IPS-18c (cell line): ENCODE measurements at regions not wholly inside any gene's neighbourhood (a gene's known extent, or its start where the extent isn't known, plus 50 kb on each side); places are given as distances from the start of the nearest gene placed in this dataset.

Experiments used
- H3K4me3 ChIP-seq: 2 replicates; pipeline ENCODE4 v1.7.0; 2013; ENCODE audit warnings: low read depth, mild to moderate bottlenecking, low read length, moderate library complexity; ENCODE audit not compliant: insufficient read depth
- H3K9me3 ChIP-seq: one replicate; pipeline ENCODE4 v1.6.1; 2013; ENCODE audit warnings: mild to moderate bottlenecking, low read length, moderate library complexity; ENCODE audit not compliant: control insufficient read depth, insufficient read depth

DNA sequence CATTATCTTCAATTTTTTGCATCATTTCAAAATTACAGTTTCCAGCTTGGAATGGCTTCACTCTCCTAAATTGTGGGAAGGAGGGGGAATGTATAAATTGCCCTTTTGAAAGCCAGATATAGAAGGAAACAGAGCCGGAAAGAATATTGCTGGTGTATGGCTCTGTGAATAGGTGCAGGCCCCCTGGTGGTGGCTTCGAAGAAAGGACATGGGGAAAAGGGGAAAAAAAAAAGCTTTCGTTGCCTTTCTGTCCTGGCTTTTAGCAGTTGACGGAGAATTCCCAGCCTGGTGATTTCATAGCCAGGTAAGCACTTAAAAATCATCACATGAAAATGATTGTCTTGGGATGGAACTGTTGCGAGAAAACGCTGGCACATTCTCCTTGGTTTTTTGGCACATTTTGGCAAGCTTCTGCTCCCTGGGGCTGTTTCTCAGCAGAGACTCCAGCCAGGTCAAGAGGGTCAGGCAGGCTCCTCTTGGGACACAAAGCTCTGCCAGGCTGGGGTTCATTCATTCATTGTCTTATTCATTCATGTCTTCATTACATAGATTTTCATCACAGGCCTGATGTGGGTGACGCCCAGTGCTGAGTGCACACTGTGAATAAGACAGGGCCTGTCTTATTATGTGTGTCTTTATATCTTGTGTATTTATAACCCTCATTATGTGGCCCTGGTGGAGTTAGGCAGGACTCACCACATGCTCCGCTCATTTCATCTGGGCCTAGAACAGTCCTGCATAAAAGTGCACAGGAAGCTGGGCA is 300.0 kb upstream of the TPM1 start:
- H3K9me3 ChIP-seq = no peaks in the 10 kb centered on the region
- H3K4me3 ChIP-seq = no peak overlapping the region

DNA sequence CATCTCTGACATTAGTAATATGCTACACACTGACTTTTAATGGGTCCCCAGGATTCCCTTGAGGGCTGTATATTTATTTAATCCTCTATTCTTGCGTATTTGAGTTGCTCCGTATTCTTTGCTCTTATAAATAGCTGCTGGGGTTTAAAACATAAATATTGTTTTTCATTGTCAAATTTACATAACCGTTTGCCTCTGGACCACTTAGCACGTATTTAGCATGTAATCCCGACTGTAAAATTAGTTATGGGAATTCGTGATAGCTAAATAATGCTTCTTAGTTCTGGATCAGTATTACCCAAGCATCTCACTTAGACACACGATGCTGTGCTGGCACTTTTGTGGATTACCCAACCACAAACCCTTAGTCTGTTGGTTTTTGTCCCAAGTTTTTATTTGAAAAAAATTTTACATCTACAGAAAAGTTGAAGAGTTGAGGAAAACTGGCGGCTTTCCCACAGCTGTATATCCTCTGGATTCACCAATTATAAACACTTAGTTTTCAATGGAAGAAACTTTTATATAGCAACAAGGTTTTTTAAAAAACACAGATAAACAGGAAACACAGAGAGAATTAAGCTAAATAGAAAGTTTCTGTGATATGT is 296.8 kb upstream of the TPM1 start:
- no peak overlapping the region for H3K4me3 ChIP-seq
- H3K9me3 ChIP-seq = no peaks in the 10 kb centered on the region

DNA sequence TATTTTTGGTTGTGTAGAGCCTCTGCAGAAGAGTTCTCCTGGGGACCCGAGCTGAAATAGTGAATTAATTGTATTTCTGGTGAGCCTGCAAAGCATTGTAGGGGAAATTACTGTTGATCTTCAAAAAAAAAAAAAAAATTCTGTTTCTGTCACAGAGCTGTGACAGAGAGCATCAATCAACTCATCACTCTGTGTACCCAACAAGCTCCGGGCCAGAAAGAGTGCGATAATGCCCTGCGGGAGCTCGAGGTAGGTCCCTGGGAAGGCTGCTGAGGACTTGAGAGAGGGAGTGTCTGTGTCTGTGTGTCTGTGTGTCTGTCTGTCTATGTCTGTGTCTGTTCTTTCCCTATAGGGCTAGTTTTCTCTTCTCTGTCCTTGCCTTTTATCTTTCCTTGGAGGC is 294.4 kb upstream of the TPM1 start:
- no peaks in the 10 kb centered on the region for H3K9me3 ChIP-seq
- no peak overlapping the region for H3K4me3 ChIP-seq

DNA sequence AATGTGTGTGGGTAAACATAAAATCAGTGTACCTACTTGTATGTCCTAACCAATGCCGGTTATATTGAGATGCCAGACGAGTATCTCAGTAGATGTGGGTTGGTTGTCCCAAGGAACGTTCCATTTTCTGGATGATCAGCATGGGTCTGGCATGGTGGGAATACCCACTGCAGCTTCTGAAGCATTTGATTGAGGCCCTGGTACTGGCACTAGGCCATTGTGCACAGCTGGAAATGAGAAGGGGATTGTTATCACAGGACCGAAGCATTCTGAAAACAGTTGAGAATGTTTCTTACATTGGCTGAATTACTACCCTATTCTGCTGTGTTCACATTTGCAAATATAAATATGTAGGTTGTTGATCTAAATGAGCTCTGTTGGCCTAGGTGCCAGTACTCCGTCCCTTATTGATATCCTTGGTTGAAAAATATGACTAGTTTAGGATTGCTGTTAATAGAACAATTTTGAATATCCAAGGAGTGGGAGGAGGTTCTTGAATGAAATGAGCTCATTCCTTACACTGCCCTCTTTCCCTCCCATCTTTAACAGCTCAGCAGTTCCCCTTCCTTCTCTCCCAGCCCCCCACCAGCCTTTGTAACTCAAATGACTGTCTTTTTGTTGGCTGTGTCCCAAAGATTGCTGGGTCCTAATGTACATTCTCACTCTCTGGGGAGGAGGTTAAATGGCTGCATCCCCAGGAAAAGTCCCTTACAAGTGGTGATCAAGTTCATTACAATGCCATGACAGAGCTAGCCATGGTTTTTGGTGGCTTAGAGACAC is 293.3 kb upstream of the TPM1 start:
- Histone ChIP-seq H3K9me3 (no peaks in the 10 kb centered on the region), H3K4me3 (no peak overlapping the region)

DNA sequence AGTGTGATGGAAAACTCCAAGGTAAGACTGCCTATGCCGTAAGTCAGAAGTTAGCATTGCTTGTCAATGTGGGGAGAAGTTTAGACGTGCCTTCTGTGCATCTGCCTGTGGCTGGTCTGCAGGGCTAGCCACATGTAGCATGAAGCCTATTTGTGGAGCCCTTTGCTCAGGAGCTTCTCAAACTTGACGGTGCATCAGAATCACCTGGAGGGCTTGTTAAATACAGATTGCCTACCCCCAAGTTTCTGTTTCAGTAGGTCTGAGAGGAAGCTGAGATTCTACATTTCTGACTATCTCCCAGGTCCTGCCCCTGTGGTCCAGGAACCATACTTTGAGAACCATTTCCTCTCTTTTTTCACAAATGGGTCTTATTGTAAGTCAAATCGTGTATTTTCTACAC is 292.1 kb upstream of the TPM1 start:
- H3K4me3 ChIP-seq = no peak overlapping the region
- H3K9me3 ChIP-seq = no peaks in the 10 kb centered on the region

DNA sequence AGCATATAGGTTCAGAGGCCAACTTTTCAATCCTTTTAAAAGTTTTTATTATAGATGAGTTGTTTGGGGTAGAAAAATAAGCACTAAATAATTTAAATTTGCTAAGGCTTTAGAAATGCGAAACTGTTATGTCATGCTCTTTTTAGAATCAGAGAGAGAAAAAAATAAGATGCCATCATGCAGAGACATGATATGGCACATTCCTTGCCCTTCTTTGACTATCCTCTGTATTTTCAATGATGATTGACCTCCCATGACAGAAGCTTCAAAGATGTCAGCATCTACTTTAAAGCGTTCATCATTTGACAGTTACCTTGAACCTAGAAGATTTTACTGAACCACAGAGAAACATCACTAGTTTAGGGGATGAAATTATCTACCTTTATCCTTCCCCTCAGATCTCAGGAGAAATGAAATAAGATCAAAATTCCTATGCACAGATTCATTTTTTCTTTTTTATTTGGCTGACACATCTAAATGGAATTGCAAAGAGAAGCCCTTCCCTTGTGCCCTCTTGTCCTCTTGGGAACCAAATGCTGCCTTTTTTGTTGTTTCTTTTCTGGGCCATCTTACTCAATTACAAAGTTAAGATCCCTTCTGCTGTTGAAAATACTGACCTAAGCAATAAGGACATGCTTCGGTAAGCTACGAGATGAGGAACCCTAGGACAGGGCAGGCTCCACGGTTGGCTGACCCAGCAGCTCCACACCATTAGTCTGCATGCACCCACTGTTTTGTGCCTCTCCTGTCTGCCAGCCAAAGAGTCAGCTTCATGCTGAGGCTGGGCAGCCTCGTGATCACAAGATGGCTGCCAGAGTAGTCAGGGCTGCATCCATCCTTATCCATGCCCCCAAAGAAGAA is 289.7 kb upstream of the TPM1 start:
- no peak overlapping the region for H3K4me3 ChIP-seq
- no peaks in the 10 kb centered on the region for H3K9me3 ChIP-seq

DNA sequence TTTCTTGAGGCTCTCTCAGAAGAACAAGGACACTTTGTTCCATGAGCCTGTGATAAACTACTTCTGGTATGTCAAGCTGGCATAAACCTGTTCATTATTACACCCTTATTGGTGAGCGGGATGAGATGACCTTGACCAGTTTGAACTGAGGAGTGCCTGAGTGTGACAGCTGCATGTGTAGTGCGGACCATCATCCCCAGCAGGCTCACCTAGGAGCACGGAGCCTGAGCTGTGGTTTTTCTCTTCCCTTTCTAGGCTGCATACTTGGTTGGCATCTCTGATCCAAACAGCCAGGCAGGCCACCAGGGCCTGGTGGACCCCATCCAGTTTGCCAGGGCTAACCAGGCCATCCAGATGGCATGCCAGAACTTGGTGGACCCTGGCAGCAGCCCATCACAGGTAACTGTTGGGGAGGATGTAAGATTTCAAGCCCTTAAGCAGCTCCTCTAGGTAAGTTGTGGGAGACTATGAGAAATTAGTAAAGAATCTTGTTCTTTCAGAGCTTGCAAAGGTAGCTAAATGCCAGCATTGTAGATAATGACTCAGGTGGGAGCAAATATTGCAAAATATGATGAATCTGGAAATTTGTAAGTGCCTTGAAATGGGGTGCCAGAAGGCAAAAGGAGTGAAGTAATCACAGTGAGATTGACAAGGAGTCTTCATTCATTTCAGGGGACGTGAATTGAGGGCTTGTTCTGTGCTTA is 288.9 kb upstream of the TPM1 start:
- Histone ChIP-seq H3K4me3 (no peak overlapping the region), H3K9me3 (no peaks in the 10 kb centered on the region)

DNA sequence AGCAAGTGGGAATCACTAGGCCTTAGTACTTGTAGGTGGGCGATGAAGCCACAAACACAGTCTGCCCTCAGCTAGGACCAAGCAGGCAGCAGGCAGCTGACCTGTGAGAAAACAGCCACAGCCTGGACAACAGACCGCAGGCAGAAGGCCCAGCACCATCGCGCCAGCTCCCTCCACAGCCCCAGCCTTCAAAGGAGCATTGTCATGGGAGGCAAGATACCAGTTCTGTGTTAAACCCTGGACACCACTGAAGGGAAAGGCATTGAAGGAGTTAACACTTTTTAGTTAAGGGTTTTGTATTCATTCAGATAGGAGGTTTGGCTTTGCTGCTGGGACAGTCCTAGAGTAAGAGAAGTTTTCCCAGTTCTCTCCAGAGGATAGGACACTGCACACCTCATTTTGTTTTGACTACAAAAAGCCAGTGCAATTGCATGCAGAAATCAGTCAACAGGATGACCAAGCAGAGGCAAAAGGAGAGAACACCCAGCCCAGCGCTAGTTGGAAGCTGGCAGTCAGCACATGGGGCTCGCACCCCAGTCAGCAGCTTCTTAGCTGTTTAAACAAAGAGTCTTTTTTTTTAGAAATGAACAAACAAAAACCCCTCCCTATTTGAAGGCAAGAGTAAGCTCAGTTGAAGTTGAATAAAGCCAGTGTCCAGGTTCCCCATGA is 286.1 kb upstream of the TPM1 start:
- H3K9me3 ChIP-seq = no peaks in the 10 kb centered on the region
- no peak overlapping the region for H3K4me3 ChIP-seq

DNA sequence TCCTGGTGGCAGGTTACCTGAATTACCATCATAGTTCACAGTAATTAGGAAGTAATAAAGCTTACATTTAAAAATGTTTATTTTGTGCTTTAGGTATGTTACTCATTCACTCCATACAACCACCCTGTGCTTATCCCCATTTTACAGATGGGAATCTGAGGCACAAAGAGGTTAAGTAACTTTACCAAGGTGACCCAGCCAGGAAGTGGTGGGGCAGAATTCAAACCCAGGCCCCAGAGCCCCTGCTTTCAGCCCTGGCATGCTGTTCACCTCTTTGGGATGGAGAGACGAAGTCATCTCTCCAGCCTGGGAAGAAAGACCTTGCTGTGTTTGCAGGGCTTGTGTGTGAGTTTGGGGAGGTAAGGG is 285.6 kb upstream of the TPM1 start:
- H3K4me3 ChIP-seq = no peak overlapping the region
- H3K9me3 ChIP-seq = no peaks in the 10 kb centered on the region

DNA sequence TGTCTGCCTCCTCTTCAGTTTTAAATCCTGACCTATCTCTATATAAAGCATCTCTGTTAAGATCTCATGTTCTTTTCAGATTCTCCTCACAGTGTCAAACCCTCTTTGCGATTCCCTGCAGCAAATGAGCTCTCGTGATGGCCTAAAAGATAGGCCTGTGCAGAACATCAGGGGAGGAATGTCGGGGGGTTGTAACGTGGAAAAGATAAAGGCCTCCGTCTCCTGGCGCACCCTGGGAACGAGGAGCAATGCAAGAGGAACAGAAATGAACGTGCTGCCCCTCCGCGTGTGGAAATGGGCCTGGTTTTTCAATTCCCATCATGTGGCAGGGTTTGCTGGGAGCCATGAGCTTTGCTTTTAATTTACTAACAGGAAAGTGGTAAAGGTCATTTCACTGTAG is 285.0 kb upstream of the TPM1 start:
- no peak overlapping the region for H3K4me3 ChIP-seq
- no peaks in the 10 kb centered on the region for H3K9me3 ChIP-seq

DNA sequence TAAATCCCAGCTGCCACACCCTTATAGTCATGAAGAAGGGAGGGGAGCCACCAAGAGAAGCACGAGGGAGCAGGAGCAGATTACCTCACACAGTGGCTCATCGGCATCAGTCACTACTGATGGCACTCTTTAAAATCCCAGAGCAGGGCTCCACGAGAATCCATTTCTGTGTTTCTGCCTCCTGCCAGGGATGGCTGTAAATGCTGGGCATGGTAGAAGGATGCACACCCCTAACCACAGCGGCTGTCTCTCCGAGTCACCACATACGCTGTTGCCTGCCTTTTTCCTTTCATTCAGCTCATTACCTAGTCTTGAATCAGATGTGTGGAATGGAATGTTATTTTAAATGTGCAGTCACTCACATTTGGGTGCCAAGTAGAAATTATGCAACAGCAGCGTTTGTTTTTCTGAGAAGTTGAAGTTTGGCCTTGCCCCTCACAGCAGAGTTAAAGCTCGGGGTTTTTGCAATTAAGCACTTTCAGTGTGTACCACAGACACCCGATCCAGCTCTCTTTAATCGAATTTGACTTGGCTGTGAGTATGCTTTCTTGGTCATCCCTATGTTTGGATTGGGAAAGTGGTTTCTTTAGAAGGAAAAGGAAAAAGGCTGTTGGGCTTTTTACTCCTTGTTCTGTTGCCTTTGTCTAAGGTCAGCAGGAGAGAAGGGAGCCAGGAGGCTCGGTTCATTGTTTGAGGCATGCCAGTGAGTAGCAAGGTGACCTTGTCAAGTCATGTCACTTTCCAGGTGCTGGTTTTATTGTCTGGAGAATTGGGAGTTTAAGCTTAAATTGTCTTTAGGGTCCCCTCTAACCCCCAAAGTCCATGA is 284.2 kb upstream of the TPM1 start:
- peaks cover 2% of the 10 kb centered on the region for H3K9me3 ChIP-seq
- peak overlapping the region; percentile 1; the same call in 1 of the 2 replicates for H3K4me3 ChIP-seq

DNA sequence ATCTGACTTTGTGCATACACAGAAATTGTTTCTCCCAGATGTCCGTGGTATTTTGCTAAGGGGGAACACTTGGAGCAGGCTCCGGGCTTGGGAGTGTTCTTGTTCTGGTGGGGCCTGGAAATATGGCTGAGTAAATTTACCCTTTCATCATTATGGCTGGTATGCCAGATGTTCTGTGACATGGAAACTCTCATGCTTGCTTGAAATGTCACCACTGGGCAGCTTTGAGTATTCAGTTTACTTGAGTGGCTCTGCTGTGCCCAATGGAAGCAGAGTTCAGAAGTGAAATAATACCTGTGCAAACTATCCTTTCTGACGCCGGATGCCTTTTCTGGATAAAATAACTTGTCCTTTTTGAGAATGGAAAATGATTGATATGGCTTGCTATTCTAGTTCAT is 283.6 kb upstream of the TPM1 start:
- Histone ChIP-seq H3K9me3 (peaks cover 2% of the 10 kb centered on the region), H3K4me3 (no peak overlapping the region)

DNA sequence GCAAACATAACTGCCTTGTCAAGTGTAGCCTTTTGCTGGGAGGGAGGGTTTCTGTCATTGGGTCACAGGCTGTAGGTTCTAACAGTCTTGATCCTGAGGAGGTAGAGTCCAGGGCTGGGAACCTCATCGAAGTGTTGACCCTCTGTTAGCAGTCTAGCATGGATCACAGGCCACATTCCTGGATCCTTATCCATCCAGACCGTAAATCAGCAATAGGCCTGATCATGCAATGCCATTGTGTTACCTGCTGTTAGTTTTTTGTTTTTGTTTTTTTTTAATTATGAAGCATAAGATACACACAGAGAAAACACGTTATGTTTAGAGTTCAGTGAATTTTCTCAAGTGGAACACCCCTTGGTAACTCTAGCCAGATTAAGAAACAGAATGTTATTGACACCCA is 282.0 kb upstream of the TPM1 start:
- Histone ChIP-seq H3K9me3 (peaks cover 2% of the 10 kb centered on the region), H3K4me3 (no peak overlapping the region)

DNA sequence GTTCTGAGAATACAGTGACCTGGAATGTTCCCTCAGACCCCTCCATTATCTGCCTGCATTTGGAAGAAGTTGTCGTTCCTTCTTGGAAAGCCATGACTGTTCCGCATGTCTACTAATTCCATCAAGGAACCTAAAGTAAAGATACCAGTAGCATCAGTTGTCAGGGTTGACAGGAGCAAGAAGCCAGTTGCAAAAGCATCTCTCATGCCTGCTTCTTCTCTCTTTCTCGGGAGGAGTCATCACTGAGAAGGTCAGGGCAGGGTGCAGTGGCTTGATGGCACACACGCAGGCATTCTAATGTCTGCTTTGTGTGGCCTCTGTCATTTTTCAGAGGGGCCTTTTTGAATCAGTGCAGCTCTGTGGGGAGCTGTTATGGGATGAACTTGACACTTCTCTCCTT is 276.6 kb upstream of the TPM1 start:
- Histone ChIP-seq H3K9me3 (peaks cover 2% of the 10 kb centered on the region), H3K4me3 (no peak overlapping the region)

DNA sequence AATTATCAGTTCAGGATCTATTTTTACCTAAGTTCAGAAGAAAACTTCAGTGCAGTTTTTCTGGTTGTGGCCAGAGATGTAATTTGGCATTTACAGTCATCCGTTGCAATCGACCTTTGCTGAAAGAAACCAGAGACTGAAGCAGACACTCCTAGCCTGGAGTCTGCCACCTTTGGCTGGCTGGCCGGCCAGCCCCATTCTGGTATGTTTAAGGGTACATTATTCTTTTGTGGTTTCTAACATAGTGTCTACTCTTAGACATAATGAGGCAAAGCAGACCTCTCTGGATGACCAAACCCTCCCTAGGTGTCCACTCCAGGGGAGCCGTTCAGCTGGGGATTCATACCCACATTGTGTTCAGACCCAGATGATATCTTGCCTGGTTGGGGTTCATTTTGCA is 275.9 kb upstream of the TPM1 start:
- Histone ChIP-seq H3K9me3 (peaks cover 2% of the 10 kb centered on the region), H3K4me3 (no peak overlapping the region)

DNA sequence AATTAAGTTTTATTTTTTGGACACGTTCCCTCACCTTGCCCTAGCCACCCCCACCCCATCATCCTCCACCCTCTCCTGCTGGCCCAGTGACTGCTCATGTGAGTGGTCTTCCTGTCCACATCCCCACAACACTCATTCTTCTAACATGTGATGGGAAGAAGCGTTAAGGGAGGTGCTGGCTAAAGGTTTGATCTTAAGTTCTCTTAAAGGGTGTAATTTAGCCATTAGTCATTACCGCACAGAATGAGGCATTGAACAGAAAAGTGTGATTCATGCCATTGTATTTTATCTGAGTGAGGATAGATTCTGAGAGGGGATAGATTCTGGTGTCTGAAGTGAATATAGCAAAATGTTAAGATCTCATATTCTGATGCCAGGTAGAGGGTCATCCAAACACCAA is 272.9 kb upstream of the TPM1 start:
- no peak overlapping the region for H3K4me3 ChIP-seq
- H3K9me3 ChIP-seq = no peaks in the 10 kb centered on the region
